ENCODE measurements at regions not wholly inside any gene's neighbourhood (a gene's known extent, or its start where the extent isn't known, plus 50 kb on each side); places are given as distances from the start of the nearest gene placed in this dataset.

DNA sequence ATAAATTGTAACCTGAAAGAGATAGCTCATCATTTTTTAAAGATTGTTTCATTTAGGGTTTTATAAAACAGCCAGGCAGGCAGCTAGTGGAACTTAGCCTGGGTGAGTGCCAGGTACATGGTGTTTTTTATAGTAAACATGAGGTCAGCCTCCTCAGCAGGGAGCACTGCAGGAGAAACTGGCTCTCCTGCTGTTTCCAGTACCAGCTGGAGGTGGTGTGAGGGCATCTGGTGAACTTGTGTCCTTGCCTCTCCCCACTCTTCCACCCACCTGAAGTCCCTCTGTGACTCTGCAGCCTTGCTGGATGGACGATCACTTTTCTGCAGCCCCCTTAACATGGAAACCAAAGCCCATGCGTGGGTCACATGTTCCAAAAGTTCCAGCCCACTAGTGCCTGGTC, 128.4 kb downstream of the FAM174B start:
- TF ChIP-seq ZNF317 (CRISPR knock-in tag; IDR thresholded peaks at IDR 0.05; ENCODE audit: borderline replicate concordance, low read depth) (no peak), IRF2 (CRISPR knock-in tag; IDR thresholded peaks at IDR 0.05; ENCODE audit: borderline replicate concordance, low read depth) (no peak), SMAD4 (CRISPR knock-in tag; IDR thresholded peaks at IDR 0.05) (no peak), CREB1 (CRISPR knock-in tag; IDR thresholded peaks at IDR 0.05) (no peak)
- TF ChIP-seq, protein P1, sequence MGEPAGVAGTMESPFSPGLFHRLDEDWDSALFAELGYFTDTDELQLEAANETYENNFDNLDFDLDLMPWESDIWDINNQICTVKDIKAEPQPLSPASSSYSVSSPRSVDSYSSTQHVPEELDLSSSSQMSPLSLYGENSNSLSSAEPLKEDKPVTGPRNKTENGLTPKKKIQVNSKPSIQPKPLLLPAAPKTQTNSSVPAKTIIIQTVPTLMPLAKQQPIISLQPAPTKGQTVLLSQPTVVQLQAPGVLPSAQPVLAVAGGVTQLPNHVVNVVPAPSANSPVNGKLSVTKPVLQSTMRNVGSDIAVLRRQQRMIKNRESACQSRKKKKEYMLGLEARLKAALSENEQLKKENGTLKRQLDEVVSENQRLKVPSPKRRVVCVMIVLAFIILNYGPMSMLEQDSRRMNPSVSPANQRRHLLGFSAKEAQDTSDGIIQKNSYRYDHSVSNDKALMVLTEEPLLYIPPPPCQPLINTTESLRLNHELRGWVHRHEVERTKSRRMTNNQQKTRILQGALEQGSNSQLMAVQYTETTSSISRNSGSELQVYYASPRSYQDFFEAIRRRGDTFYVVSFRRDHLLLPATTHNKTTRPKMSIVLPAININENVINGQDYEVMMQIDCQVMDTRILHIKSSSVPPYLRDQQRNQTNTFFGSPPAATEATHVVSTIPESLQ (CRISPR knock-in tag; IDR thresholded peaks at IDR 0.05): no peak
- TF ChIP-seq, protein P2, sequence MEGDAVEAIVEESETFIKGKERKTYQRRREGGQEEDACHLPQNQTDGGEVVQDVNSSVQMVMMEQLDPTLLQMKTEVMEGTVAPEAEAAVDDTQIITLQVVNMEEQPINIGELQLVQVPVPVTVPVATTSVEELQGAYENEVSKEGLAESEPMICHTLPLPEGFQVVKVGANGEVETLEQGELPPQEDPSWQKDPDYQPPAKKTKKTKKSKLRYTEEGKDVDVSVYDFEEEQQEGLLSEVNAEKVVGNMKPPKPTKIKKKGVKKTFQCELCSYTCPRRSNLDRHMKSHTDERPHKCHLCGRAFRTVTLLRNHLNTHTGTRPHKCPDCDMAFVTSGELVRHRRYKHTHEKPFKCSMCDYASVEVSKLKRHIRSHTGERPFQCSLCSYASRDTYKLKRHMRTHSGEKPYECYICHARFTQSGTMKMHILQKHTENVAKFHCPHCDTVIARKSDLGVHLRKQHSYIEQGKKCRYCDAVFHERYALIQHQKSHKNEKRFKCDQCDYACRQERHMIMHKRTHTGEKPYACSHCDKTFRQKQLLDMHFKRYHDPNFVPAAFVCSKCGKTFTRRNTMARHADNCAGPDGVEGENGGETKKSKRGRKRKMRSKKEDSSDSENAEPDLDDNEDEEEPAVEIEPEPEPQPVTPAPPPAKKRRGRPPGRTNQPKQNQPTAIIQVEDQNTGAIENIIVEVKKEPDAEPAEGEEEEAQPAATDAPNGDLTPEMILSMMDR (IDR thresholded peaks at IDR 0.05): no peak

Measured in WTC11 (cell line).